NCI-H187 (cell line): ENCODE measurements at regions not wholly inside any gene's neighbourhood (a gene's known extent, or its start where the extent isn't known, plus 50 kb on each side); places are given as distances from the start of the nearest gene placed in this dataset.
"Not testable (repeated sequence)": the region's sequence is repeated elsewhere in the genome, so short reads cannot be mapped to it uniquely, and the experiment has no call there.

Experiments
- DNase-seq, 2 experiments: peaks; one replicate each; lab custom pipeline; 2025; lab: John Stamatoyannopoulos, UW

DNA sequence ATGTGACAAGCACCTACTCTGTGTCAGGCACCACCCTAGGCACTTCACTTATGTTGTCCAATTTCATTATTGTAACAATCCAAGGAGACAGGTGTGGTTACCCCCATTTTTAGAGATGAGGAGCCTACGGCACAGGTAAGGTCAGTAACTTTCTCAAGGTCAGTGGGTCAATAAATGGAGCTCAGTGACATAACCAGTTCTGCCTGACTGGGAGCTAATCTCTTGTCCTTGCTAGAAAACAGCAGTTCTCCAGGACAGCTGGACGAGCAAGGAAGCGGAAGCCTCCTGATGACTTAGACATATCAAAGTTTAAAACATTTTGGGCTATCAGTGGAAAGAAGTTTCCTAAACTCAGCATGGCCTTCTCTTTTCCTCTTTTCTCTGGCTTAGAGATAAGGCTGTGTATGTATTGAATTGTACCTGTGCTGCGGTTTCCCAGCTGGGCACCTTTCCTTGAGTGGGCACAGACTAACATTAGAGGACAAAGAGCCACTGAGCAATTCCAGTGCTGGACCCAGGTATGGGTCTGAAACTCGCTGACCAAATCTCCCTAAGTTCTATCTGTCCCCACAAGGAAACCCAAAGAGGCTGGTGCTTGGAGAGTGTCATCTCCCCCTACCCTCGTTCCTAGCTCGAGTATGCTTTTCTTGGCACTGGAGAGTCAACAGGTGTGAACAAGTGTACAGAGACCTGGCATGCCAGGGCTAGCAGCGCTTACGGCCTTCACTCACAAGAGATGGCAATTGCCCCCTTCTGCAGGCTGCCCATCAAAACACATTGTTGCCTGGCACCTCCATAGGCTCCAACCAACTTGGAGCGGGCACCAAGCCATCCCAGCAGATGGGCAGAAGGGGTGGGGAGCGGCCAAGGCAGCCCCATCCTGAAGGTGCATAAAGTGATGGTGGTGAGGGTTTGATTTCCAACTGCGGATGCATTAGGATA, 456.1 kb upstream of the PROX1 start:
- no peak for DNase-seq

DNA sequence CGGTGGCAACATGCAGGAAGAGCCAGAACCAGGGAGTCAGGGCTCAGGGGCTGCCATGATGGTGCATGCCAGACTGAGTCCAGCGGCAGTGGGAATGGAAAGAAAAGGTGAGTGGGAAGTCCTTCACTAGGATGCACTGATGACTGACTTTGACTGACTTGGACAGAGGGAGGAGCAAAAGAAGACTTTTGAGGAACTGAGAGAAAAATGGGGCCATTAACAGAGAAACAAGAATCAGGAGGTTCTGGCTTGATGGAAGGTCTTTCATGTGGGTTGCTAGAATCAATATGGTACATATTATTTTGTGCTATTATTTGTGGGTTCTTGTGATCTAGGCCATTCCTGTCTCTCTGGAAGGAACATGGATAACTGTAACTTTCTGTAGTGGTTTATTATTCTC, 454.6 kb upstream of the PROX1 start:
- DNase-seq = no peak

DNA sequence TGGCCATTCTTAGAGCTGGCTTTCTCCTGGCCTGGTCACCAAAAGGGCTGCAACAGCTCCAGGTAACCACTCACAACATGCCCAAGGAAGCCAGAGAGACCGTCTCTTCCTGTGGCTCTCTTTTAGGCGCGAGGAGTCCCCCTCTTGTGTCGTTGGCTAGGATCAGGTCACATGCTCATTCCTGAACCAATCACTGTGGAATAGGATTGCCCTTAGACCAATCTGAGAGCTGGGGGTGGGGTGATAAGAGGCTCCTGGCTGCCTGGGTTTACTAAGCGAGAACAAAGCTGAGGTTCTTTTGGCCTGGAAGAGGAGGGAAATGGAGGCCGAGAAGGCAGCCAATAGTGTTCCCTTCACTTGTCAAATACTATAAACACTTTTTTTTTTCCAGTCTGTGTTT, 452.1 kb upstream of the PROX1 start:
- no peak for DNase-seq

DNA sequence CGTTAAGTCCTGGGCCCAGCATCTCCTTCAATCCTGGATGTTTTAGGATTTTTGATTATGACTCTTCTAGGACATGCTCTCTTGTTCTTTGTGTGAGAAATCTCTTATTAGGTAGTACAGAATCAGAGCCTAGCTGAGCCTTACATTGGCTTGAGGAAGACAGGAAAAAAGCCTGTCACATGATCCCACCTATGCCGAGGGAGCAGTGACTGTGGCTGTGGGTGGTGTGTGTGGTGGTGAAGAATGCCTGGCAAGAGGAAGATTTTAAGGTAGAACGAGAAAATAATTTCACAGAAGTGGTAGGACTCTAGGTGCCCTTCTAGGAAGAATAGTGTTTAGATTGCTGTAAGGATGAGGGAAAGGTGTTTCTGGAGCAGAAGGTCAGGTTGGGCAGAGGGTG, 449.5 kb upstream of the PROX1 start:
- no peak for DNase-seq

DNA sequence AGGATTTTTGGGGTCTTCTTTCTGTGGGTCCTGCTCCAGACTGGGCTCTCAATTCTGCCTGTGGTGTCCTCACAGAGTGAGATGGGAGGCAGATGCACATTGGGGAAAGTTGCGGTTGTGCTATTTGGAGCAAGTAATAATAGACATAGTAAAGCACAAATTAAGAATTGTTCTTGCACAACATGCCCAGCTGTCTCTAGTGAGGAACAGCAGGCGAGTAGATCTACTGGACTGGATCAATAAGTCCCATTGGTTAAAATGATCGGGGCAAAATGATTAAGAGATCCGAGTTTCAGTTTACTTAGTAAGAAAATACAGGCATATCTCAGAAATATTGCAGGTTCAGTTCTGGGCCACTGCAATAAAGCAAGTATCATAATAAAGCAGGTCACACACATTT, 448.3 kb upstream of the PROX1 start:
- no peak for DNase-seq

DNA sequence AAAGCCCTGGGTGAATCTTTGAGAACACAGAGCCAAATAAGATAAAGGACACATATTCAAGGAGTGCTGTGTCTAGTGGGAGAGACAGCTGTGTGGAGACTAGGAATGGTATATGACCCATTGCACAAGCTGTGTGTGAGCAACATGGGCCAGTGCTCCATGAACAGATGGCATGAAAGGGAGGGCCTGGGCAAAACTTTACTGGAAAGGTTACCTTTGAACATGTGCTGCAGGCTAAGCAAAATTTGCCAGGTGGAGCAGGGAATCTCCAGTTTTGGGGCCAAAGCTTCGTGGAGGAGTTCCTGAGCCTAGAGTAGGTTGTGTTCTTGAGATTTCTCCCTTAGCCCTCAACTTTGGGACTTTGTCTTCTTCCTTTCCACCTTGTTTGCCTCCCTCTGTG, 446.1 kb upstream of the PROX1 start:
- DNase-seq = no peak

DNA sequence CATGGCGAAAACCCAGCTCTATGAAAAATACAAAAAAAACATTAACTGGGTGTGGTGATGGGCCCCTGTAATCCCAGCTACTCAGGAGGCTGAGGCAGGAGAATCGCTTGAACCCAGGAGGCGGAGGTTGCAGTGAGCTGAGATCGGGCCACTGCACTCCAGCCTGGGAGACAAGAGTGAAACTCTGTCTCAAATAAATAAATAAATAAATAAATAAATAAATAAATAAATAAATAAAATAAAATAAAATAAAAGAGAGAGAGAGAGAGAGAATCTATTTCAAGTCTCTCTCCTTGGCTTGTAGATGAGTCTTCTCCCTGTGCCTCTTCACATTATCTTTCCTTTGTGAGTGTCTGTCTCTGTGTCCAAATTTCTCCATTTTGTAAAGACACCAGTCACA, 442.6 kb upstream of the PROX1 start:
- DNase-seq = not testable (repeated sequence)

DNA sequence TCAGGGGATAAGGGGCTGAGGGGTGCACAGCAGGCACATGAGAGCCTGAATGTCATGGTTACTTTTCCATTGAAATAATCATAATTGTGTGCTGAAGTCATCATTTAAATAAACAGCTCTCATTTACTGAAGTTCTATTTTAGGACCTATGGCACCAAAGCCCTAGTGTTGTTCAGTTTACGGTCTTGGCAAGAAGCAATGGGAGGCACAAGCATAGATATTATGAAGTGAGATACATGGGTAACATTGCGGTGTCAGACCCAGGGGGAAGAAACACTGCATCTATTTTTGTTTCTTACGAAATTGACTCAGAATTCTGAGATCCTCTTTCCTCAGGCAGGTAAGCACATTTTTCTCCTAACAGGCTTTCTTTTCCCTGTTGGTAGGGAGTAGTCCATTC, 437.8 kb upstream of the PROX1 start:
- DNase-seq = no peak

DNA sequence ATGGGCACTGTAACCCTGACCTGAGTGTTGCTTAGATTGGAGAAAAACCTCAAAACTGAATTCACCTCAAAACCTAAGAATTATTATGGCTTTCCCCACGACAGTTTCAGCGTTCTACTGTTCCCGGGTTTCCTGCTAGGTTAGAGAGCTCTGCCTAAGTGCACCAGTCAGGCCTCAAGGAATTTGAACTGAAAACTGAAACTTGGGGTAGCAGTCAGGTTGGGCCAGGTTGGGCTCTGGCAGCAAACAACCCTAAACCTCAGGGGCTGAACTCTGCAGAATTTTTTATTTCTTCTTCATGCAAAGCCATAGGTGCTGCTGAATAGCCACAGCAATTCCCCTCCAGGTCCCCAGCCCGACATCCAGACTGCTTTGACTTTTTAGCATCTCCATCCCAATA, 437.0 kb upstream of the PROX1 start:
- no peak for DNase-seq

DNA sequence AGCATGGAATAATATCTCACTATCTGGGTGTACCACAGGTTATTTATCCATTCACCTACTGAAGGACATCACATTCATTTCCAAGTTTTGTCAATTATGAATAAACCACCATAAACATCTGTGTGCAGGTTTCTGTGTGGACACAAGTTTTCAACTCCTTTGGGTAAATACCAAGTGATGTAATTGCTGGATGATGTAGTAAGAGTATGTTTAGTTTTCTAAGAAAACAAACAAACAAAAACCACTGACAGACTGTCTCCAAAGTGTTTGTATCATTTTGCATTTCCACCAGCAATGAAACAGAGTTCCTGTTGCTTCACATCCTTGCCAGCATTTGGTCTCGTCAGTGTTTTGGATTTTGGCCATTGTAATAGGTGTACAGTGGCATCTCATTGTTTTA, 435.7 kb upstream of the PROX1 start:
- no peak for DNase-seq

DNA sequence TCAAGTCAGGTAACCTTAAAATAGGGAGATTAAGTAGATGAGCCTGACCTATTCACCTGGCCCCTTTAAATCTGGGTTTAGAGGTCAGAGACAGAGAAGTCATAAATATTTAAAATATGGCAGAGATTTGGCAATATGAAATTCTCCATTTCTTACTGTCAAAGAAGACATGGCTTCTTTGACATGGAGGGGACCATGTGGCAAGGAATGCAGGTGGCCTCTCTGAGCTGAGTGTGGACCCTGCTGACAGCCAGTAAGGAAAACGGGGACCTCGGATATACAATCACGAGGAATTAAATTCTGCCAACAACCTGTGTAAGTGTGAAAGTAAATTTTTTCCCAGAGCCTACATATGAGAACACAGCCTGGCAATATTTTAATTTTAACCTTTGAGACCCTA, 427.5 kb upstream of the PROX1 start:
- DNase-seq = no peak

DNA sequence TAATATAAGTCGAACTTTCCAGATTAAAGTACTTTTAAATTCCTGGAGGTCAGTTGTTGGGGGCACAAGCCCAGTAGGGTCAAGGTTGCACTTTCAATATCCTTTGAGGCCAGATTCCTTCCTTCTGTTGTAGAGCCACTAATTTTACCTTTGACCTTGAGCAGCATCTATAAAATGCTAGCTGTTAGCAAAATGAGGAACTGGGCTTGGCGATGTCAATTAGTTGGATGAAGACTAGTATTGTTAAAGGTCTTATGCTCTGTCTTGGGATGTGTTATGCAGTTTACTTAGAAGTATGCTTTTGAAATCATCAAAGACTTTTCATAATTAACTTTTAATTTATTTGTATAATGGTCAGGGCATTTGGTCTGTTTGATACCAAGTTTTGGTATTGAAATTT, 425.9 kb upstream of the PROX1 start:
- DNase-seq = no peak

DNA sequence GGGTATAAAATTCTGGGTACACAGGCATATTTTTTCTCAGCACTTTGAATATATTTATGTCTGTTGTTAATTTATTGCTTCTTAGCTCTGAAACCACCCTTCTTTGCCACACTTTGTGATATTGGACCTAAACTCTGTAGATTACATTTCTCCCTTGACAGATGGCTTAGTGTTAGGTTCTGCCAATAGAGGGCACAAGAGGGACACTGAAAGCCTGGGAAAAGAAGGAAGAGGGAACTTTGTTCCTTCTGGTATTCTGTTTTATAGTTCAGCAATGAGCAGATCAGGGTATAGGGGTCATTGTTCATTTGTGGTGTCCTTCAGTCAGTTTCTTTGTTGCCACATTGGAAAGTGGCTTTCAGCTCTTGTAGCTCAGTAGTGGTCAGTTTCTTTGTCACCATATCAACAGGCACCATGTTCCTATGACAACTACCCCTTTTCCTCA, 423.5 kb upstream of the PROX1 start:
- DNase-seq = no peak

DNA sequence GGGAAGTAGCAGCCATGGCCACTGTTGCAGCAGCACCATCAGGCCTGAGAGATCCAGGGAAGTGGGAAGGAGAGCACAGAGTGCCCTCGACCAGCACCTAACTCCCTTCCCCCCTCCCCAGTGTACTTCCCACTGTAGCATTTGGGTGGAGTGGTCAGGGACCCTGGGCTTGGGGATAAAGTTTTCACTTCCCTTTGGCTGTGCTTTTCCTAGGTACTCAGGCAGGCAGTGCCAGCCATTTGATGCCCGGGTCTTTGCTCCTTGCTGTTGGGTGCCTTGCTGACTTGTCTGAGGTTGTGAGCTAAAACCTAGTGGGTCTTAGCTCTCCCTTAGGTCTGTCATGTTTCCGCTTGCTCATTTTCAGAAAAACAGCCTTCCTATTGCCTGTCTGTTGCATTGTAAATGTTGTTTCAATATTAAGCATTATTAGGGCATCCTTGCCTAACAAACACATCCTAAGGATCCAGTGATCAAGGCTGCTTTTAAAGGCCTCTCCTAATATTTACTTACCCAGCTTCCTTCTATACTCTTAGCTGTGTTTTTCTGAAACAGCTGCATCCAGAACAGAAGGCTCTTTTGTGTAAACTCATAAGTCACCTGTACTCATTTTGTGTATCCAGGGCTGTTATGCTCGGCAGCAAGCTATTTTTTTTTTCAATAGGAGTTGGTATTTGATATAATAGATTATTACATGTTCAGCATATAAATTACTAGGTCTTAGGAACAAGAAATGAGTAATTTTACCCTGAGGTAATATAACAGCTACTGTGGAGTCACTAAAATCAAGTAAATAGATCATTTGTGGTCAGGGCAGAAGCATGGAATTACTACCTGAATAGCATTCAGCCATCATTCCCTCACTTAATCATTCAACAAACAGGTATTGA, 418.6 kb upstream of the PROX1 start:
- DNase-seq = no peak

DNA sequence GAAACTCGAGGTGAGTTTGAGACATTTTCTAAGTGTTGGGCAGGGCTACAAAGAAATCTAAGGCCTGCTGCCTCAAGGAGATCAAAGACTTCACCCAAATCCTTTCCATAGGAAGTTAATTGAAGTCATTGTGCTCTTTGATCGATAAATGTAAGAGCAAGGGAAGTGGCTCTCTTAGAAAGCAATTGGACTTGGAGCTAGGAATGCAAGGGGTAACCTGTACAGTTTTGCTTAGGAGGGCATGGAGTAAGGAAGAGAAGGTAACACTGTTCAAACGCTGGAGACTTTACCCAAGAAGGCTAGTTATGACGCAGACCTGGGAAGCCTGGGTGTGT, 418.0 kb upstream of the PROX1 start:
- no peak for DNase-seq

DNA sequence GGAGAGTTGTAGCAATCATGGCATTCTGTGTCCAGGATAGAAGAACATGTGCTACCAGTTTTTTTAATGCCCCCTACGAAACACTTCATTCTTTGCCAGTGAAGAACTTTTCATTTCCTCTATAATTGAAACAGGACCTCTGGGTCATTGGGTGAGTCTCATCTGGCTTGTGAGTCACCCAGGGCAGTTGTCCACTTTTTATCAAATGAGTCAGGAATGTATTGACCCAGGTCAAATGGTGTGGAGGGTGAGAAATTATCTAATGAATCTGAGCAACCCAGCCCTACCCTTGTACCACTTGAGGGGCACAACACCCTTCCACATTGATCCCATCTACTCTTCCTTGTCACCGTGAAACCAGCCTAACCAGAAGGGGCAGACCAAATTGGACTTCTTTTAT, 417.3 kb upstream of the PROX1 start:
- DNase-seq = no peak

DNA sequence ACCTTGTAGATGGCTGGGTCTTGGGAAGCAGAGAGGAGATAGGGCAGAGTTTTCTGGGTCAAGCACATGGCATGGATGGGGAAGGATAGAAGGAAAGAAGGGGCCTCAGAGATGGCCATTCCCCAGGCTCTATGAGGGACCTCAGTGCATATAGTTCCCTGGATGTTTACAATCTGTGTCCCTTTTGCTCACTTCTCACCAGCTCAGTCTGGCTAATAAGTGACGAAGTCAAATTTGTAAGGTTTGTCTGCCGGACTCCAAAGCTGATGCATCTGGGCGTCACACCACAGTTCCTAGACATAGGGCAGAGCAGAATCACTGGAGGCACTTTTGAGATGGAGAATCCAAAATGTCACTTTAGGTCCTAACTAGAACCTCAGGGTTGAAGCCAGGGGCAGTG, 416.4 kb upstream of the PROX1 start:
- DNase-seq = no peak

DNA sequence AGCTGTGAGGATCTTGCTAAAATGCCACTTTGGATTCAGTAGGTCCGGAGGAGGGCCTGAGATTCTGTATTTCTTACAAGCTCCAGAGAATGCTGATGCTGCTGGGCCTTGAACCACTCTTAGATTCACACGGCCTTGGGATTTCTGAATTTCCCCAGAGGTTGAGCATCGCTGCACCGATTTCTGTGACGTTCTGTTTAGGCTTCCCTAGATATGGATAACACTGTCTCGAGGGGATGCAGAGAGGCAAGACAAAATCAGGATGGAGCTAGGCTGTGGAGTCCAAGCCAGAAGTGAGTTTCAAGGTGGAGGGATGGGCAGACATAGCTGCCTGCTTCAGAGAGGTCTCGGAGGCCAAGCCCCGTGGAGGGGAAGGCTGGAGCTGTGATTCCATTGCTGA, 415.9 kb upstream of the PROX1 start:
- no peak for DNase-seq

DNA sequence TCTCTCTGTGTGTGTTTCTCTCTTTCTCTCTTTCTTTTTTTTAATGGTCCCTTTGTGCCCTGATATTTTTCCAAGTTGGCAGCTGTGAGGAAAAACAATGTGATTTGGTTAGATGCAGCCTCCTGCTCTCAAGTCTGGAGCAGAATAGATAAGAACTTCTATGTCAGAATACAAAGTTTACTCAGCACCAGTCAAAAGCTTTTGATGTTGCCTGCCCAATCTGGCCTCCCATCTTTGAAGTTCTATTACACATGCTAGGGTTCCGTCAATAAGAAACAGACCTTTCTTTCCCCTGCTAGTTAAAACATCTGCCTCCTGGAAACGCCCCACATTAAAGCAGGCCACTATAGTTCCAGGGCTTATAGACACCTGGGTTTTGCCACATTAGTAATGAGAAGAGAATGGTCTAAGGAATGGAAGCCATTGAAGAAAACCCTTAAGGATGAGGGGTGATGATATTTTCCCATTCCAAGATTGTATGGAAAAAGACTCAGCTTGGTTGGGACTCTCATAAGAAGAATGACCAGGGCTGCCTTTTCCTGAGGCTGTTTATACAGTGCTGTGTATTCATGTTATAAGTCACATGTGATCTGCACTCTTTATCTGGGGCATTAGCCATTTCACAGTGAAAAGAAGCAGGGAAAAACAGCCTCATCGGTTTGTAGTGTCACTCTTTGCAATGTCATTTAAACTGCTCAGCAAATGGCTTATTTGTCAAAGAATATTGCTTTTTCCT, 414.7 kb upstream of the PROX1 start:
- DNase-seq = no peak

DNA sequence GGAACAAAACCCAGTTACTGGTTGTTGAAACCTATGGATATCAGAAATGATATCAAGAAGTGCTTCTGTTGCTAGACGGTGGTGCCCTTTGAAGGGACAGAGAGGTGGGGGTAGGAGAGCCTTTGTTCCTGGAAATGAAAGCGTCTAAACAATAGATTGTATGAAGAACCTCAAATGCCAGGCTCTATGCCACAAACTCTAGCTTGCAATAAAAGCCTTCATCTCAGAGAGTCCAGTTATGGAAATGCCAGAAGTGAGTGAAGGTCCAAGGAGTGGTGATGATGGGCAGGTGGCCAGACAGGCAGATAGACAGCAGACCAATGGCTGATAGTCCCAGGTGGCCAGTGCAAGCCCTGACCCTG, 414.1 kb upstream of the PROX1 start:
- DNase-seq = no peak

DNA sequence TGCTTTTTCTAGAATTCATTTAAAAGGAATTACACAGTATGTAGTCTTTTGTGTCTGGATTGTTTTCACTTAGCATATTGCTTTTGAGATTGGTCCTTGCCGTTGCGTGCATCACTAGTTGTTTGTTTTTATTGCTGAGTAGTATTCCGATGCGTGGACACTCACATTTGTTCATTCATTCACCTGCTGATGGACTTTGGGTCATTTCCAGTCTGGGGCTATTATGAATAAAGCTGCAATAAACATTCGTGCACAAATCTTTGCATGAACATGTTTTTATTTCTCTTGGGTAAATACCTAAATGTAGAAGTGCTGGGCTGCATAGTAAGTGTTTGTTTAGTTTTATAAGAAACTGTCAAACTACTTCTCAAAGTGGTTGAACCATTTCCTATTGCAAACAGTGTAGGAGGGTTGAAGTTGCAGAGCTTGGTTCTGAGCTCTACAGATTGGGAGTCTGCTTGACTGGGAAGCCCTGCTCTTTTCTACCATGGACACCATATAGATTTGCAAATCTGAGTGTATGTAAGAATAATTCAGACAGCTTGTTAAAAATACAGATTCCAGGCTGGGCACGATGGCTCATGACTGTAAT, 404.7 kb upstream of the PROX1 start:
- DNase-seq = no peak

DNA sequence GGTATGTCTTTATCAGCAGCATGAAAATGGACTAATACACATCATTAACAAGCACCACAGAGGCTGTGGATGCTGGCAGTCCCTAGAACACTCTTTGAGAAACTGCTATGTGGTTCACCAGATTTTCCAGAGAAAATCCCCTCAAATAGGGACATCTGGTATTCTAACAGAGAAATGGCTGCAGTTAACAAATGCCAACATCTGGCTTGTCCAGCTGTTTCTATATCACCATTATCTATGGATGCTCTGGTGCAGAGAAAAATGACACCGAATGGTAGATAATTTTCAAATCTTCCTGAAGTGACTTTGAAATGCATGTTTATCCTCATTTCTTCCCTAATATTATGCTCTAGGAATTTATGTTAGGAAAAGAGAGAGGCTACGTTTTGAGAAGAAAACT, 403.5 kb upstream of the PROX1 start:
- no peak for DNase-seq
